Astrocyte (in vitro differentiated cells and primary cell): ENCODE measurements at regions not wholly inside any gene's neighbourhood (a gene's known extent, or its start where the extent isn't known, plus 50 kb on each side); places are given as distances from the start of the nearest gene placed in this dataset.

Experiments
- CTCF ChIP-seq: IDR thresholded peaks from 2 replicates; pipeline ENCODE4 v1.5.1; 2011; ENCODE audit warnings: low read depth, mild to moderate bottlenecking, inconsistent platforms, low read length, moderate library complexity; ENCODE audit not compliant: insufficient read depth
- EZH2 ChIP-seq: IDR thresholded peaks from 2 replicates; pipeline ENCODE4 v1.6.1; 2012; ENCODE audit warnings: mild to moderate bottlenecking, low read length, inconsistent platforms; ENCODE audit not compliant: insufficient read depth

DNA sequence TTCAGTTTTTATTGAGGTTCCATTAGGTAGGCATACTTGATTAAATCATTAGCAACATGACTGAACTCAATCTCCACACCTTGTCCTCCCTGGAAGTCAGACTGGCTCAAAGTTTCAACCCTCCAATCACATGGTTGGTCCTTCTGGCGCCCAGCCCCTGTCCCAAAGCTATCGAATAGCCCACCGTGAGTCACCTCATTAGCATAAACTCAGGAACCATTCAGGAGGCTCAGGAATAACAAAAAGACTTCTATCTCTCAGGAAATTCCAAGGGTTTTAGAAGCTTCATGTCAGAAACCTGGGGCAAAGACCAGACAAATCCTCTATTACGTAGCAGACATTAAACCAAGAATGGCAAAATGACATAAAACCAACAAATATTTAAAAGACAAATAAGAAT, 78.6 kb downstream of the RGS2 start:
- TF ChIP-seq CTCF (no peak), EZH2 (no peak)
